Omental fat pad (tissue), 3 donors: ENCODE measurements at regions not wholly inside any gene's neighbourhood (a gene's known extent, or its start where the extent isn't known, plus 50 kb on each side); places are given as distances from the start of the nearest gene placed in this dataset.

Experiments used
- ATAC-seq: fragments of 150-250 bp; one replicate; pipeline ENCODE4 v1.9.1; 2016; ENCODE audit warnings: mild to moderate bottlenecking, moderate library complexity; ENCODE audit not compliant: low FRiP score
- DNase-seq: peaks from one replicate; pipeline ENCODE4 v3.0.0-alpha.2; 2019; ENCODE audit warnings: low spot score
- TF ChIP-seq, protein P1 (sequence below), 3 donors: fragments of 450-650 bp; IDR thresholded peaks; one replicate each; pipeline ENCODE4 v1.5.1; 2016 to 2017; ENCODE audit warnings: antibody characterized with exemption in 3 of 3, mild to moderate bottlenecking in 3 of 3, moderate library complexity in 2 of 3

DNA sequence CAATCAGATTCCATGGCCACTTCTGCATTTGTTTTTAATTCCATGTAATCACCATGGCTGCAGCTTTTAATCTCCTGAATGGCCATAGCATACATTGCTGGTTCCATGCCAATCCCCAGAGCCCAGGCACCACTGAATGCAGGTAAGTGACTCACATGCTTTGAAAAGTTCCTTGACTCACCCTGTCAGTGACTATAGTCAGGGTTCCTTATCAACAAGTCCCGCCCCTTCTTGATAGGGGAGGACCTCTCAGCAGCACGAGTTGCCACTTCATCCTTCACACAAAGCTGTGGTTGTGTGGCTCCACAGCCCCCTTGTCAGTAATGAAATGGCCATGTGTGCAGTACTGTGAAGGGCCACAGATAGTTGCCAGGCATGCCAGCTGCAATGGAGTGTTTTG, 516.6 kb downstream of the PPARGC1A start:
- ATAC-seq = no peak
- TF ChIP-seq, protein P1, sequence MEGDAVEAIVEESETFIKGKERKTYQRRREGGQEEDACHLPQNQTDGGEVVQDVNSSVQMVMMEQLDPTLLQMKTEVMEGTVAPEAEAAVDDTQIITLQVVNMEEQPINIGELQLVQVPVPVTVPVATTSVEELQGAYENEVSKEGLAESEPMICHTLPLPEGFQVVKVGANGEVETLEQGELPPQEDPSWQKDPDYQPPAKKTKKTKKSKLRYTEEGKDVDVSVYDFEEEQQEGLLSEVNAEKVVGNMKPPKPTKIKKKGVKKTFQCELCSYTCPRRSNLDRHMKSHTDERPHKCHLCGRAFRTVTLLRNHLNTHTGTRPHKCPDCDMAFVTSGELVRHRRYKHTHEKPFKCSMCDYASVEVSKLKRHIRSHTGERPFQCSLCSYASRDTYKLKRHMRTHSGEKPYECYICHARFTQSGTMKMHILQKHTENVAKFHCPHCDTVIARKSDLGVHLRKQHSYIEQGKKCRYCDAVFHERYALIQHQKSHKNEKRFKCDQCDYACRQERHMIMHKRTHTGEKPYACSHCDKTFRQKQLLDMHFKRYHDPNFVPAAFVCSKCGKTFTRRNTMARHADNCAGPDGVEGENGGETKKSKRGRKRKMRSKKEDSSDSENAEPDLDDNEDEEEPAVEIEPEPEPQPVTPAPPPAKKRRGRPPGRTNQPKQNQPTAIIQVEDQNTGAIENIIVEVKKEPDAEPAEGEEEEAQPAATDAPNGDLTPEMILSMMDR (IDR thresholded peaks at IDR 0.05) = no peak
- DNase-seq = no peak

DNA sequence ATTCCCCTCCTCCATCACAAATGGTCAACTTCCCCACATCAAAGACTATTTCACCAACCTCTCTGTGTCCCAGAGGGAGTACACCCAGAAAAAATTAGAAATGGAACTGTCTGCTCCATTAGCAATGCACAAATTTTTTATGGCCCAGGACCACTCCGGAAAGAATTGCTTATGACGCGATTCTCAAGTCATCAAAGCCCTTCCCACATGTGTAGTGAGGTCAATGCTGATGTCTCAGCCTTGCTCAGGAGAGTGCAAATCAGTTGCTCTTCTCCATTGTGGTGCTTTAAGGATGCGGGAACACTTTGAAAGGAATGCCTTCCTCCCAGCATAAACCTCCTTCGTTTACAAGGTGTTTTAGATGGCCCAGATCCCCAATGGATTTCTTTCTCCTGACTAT, 518.3 kb downstream of the PPARGC1A start:
- no peak for ATAC-seq
- TF ChIP-seq, protein P1 (IDR thresholded peaks at IDR 0.05) = no peak
- no peak for DNase-seq

DNA sequence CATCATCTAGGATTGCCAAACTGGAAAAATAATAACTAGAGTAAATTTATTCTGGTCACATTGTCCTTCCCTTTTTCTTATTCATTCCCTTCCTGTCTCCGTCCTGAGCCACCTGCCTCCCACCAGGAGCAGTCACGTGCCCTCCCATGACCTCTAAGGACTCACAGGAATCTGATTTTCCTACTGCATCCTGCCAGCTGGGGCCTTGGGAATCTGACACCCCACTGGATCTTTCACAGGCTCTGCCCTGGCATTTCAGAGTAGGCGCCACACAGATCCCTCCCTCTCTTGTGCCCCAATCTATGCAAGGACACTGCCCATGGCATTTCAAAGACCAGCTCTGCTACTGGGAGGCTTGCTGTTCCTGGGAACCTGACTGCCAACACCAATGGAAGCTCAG, 520.5 kb downstream of the PPARGC1A start:
- ATAC-seq (no peak), DNase-seq (no peak)
- TF ChIP-seq, protein P1 (IDR thresholded peaks at IDR 0.05) = no peak

DNA sequence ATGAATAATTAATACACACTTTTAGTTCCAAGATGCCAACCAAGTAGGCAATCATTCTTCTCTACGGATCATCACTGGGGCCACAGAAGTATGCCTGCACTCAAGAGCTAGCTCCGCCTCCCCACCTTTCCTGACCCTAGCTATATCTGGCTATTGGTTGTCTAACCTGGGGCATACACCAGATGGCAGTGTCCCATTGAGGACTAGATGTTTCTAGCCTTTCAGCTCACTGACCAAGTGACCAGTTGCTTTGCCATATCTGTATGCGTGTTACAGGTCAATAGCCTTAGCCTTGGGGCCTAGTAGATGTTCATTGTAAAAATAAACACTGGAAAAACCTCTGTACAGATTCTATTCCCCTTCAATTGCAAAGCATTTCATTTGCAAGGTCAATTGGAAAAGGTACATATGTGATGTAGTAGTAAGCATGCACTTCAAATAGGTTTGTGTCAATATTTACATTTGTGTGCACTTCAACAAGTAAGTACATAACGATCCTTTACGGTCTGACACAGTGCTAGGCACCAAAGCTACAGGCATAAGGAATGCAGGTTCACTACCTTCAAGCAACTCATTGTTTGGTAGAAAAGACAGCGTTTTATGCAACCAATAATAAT, 521.7 kb downstream of the PPARGC1A start:
- no peak for DNase-seq
- TF ChIP-seq, protein P1 (IDR thresholded peaks at IDR 0.05) = no peak
- no peak for ATAC-seq

DNA sequence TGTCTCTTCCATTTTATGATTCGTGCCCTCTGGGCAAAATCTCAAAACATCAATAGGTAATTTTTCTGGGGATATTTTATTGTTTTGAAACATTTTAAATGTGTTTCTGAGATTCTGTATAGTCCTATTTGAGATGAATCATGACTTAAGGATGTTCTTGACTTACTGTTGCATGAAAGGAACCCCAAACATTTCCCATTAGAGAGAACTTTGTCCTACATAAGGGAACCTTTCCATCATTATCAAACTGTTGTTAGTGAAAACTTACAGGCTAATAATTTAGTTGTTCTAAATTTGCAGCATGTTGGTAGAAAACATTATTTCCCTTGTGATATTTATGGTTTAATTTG, 523.3 kb downstream of the PPARGC1A start:
- DNase-seq (no peak), ATAC-seq (no peak)
- TF ChIP-seq, protein P1 (IDR thresholded peaks at IDR 0.05) = no peak

DNA sequence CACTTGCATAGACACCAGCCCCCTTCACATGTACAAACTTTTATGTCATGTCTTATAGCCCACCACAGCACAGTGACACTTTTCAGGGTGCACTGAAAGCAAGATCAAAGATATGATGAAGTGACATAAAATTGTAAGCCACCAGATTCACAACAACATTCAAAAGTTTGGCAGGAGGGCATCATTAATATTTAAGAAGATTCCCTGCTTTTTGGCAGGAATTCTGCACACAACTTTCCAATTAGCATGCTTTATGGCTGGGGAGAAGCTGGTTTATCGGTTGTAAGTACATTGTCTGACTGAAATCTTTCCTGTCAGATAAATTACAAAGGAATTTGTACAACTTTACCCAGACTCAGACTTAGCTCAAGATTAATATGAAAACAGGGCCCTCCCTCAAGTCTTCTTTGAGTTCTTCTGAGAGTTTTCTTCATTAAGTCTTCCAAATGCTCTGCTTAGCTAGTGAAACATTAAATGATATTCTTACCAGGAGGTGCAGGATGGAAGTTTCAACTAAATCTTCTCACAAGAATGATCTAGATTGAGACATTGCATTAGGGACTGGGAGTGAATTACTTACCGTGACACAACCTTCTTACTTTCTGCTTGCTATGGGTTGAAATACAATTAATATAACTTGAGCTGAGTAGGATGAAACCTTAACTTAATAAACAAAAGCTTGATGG, 523.8 kb downstream of the PPARGC1A start:
- DNase-seq (no peak), ATAC-seq (no peak)
- TF ChIP-seq, protein P1 (IDR thresholded peaks at IDR 0.05) = no peak

DNA sequence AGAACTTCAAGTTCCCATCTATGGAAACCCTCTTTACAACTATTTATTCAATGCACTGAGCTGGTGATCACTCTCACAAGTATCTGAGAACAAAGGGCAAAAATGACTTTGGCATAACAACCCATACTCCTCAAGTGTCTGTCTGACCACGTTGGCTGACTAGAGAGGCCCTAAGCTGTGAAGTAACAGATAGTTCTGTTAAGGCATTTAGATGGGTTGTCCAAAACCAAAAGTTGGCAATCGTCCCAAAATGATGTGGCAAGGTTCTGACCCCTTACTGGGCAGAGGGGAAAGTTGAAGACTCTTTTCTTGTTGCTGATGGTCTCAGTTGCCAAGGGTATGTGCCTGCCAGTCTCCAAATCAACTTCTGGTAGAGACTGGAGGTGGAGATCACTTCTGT, 524.8 kb downstream of the PPARGC1A start:
- TF ChIP-seq, protein P1 (IDR thresholded peaks at IDR 0.05) = no peak
- ATAC-seq = no peak
- no peak for DNase-seq
